CD14-positive monocyte (primary cell): ENCODE measurements at regions not wholly inside any gene's neighbourhood (a gene's known extent, or its start where the extent isn't known, plus 50 kb on each side); places are given as distances from the start of the nearest gene placed in this dataset.

Experiments
- DNase-seq, 3 donors: peaks; one replicate each; pipeline ENCODE4 v3.0.0-alpha.2; 2011 to 2022
- H2AFZ ChIP-seq: 2 replicates; pipeline ENCODE4 v1.6.0; 2012; ENCODE audit warnings: mild to moderate bottlenecking, low read depth, low read length, inconsistent platforms; ENCODE audit not compliant: insufficient read depth, poor library complexity, severe bottlenecking
- H3K27ac ChIP-seq, 2 donors: 1 replicate in 1 of 2; 2 replicates in 1 of 2; pipeline ENCODE4 v1.5.1; 2012 to 2013; ENCODE audit warnings: low read length in 2 of 2, control low read depth in 1 of 2, inconsistent platforms in 1 of 2, low read depth in 1 of 2, mild to moderate bottlenecking in 1 of 2
- H3K27me3 ChIP-seq, 2 donors: one replicate each; pipeline versions ENCODE4 v1.6.0 to v1.6.1; 2011 to 2013; ENCODE audit warnings: low read length in 2 of 2; ENCODE audit not compliant: control insufficient read depth in 2 of 2, insufficient read depth in 2 of 2
- H3K36me3 ChIP-seq, 2 donors: replicated peaks in 1 of 2; 1 replicate in 1 of 2; 2 replicates in 1 of 2; pipeline versions ENCODE4 v1.5.1 to v1.6.1; 2012 to 2013; ENCODE audit warnings: low read length in 2 of 2, control low read depth in 1 of 2, inconsistent platforms in 1 of 2, mild to moderate bottlenecking in 1 of 2; ENCODE audit not compliant: insufficient read depth in 2 of 2, control insufficient read depth in 1 of 2
- H3K4me1 ChIP-seq, 2 donors: 1 replicate in 1 of 2; 2 replicates in 1 of 2; pipeline versions ENCODE4 v1.5.1 to v1.6.1; 2012 to 2013; ENCODE audit warnings: low read length in 2 of 2, control low read depth in 1 of 2, inconsistent platforms in 1 of 2, mild to moderate bottlenecking in 1 of 2, moderate library complexity in 1 of 2; ENCODE audit not compliant: insufficient read depth in 2 of 2, control insufficient read depth in 1 of 2
- H3K4me2 ChIP-seq: replicated peaks from 2 replicates; pipeline ENCODE3; 2012; ENCODE audit warnings: low read length, moderate library complexity, mild to moderate bottlenecking; ENCODE audit not compliant: poor library complexity, severe bottlenecking; ENCODE audit errors: extremely low read depth
- H3K4me3 ChIP-seq, 3 experiments: fragments of 200-600 bp in 1 of 3; sonication (generic) in 1 of 3; replicated peaks in 1 of 3; 1 replicate in 2 of 3; 2 replicates in 1 of 3; pipeline ENCODE4 v1.5.1; 2011 to 2013; ENCODE audit warnings: low read length in 3 of 3, mild to moderate bottlenecking in 3 of 3, control low read depth in 2 of 3, low read depth in 2 of 3, inconsistent platforms in 1 of 3, moderate library complexity in 1 of 3
- H3K79me2 ChIP-seq: 2 replicates; pipeline ENCODE4 v1.6.0; 2012; ENCODE audit warnings: mild to moderate bottlenecking, control low read depth, inconsistent platforms, low read length, moderate library complexity; ENCODE audit not compliant: insufficient read depth
- H3K9ac ChIP-seq: 2 replicates; pipeline ENCODE4 v1.6.0; 2017; ENCODE audit warnings: low read length, mild to moderate bottlenecking; ENCODE audit not compliant: insufficient read depth, poor library complexity, severe bottlenecking
- H3K9me3 ChIP-seq, 2 donors: replicated peaks in 1 of 2; 1 replicate in 1 of 2; 2 replicates in 1 of 2; pipeline versions ENCODE4 v1.5.1 to v1.6.1; 2012 to 2013; ENCODE audit warnings: low read length in 2 of 2, control low read depth in 1 of 2; ENCODE audit not compliant: control insufficient read depth in 1 of 2, insufficient read depth in 1 of 2
- H4K20me1 ChIP-seq: 2 replicates; pipeline ENCODE4 v1.6.0; 2012; ENCODE audit warnings: mild to moderate bottlenecking, low read length, control low read depth, moderate library complexity; ENCODE audit not compliant: insufficient read depth
- H3K27ac Mint-ChIP-seq, 7 donors: one replicate each; pipeline ENCODE4 v1.8.0; 2020; ENCODE audit warnings: mild to moderate bottlenecking in 7 of 7, mixed read lengths in 7 of 7, moderate library complexity in 6 of 7, inconsistent platforms in 2 of 7
- H3K27me3 Mint-ChIP-seq, 3 donors: one replicate each; pipeline ENCODE4 v1.8.0; 2021 to 2022; ENCODE audit warnings: low read depth in 3 of 3, mild to moderate bottlenecking in 3 of 3, mixed read lengths in 3 of 3, moderate library complexity in 3 of 3, inconsistent platforms in 1 of 3
- H3K36me3 Mint-ChIP-seq, 2 donors: one replicate each; pipeline ENCODE4 v1.8.0; 2020; ENCODE audit warnings: mixed read lengths in 2 of 2, inconsistent platforms in 1 of 2, mild to moderate bottlenecking in 1 of 2
- H3K4me1 Mint-ChIP-seq: one replicate; pipeline ENCODE4 v1.8.0; 2020; ENCODE audit warnings: mild to moderate bottlenecking, mixed read lengths
- H3K4me3 Mint-ChIP-seq, 2 donors: one replicate each; pipeline ENCODE4 v1.8.0; 2020; ENCODE audit warnings: mild to moderate bottlenecking in 2 of 2, mixed read lengths in 2 of 2, moderate library complexity in 1 of 2
- H3K9me3 Mint-ChIP-seq, 7 donors: one replicate each; pipeline ENCODE4 v1.8.0; 2020 to 2022; ENCODE audit warnings: mixed read lengths in 7 of 7, mild to moderate bottlenecking in 6 of 7, moderate library complexity in 6 of 7, inconsistent platforms in 2 of 7
- CTCF ChIP-seq: fragments of 200-600 bp; IDR thresholded peaks from one replicate; pipeline ENCODE4 v1.8.0; 2022; ENCODE audit warnings: antibody characterized with exemption, mild to moderate bottlenecking
- WGBS: methylation state at CpG from one replicate; pipeline ENCODE4 v1.1.5; 2013; ENCODE audit warnings: missing lambda C conversion rate; ENCODE audit not compliant: insufficient coverage; 5-methylcytosine and 5-hydroxymethylcytosine counted together
- intact Hi-C, 2 donors: fragments of 100-400 bp; cut with micrococcal nuclease; formaldehyde crosslinking; loops; one replicate each; pipeline versions ENCODE4 v1.15.0 to v1.15.1; 2023

GRCh38 chr2:5077479-5078089 lies 614.6 kb upstream of the SOX11 start:
- H3K36me3 ChIP-seq: no peaks in the 10 kb centered on the region
- intact Hi-C loops: no loop called here
- H3K4me2 ChIP-seq: no peak overlapping the region
- Mint-ChIP-seq H3K9me3 (peaks cover 1 to 12% (median 3%) of the 10 kb centered on the region in 7 donors), H3K27me3 (peaks cover 0 to 1% (median 0%) of the 10 kb centered on the region in 3 donors), H3K27ac (no peak overlapping the region), H3K36me3 (no peaks in the 10 kb centered on the region), H3K4me1 (no peaks in the 10 kb centered on the region), H3K4me3 (no peak overlapping the region)
- no peak overlapping the region for H3K27ac ChIP-seq
- no peak overlapping the region for H2AFZ ChIP-seq
- no peak overlapping the region for H3K9ac ChIP-seq
- 42% methylated on average over 2 of the region's 4 CpGs for WGBS
- no peaks in the 10 kb centered on the region for H3K79me2 ChIP-seq
- H3K4me3 ChIP-seq: no peak overlapping the region
- no peaks in the 10 kb centered on the region for H3K27me3 ChIP-seq
- H4K20me1 ChIP-seq: no peaks in the 10 kb centered on the region
- no peaks in the 10 kb centered on the region for H3K9me3 ChIP-seq
- DNase-seq: no peak
- H3K4me1 ChIP-seq: no peaks in the 10 kb centered on the region
- TF ChIP-seq CTCF: no peak

- H3K27me3 ChIP-seq: no peaks in the 10 kb centered on the region
- no peaks in the 10 kb centered on the region for H3K27me3 Mint-ChIP-seq
- no peak for DNase-seq
- WGBS: 90% methylated on average over 2 of the region's 3 CpGs
- no peak for TF ChIP-seq CTCF
- H3K9me3 ChIP-seq: peaks cover 6 to 19% of the 10 kb centered on the region in 2 donors
- no peaks in the 10 kb centered on the region for H4K20me1 ChIP-seq
- H3K4me3 ChIP-seq: no peak overlapping the region
- H3K9ac ChIP-seq: no peak overlapping the region
- intact Hi-C loops: no loop called here
- no peaks in the 10 kb centered on the region for H3K36me3 Mint-ChIP-seq
- no peak overlapping the region for H3K4me3 Mint-ChIP-seq
- H3K9me3 Mint-ChIP-seq: peaks cover 2 to 10% (median 4%) of the 10 kb centered on the region in 7 donors
- H3K27ac ChIP-seq: no peak overlapping the region
- no peak overlapping the region for H3K4me2 ChIP-seq
- H3K79me2 ChIP-seq: no peaks in the 10 kb centered on the region
- no peak overlapping the region for H3K27ac Mint-ChIP-seq
- H3K4me1 ChIP-seq: no peaks in the 10 kb centered on the region
- no peaks in the 10 kb centered on the region for H3K4me1 Mint-ChIP-seq
- H3K36me3 ChIP-seq: no peaks in the 10 kb centered on the region
- no peak overlapping the region for H2AFZ ChIP-seq
These were observed 608.8 kb upstream of the SOX11 start for GRCh38 chr2:5083402-5083801.
